ENCODE measurements at regions not wholly inside any gene's neighbourhood (a gene's known extent, or its start where the extent isn't known, plus 50 kb on each side); places are given as distances from the start of the nearest gene placed in this dataset.

GRCh38 chr17:77266891-77267341 is 126.1 kb downstream of the SEC14L1 start:
- no peak overlapping the region for H3K9ac ChIP-seq (ENCODE audit: low read depth, low read length)
- no peaks in the 10 kb centered on the region for H3K9me3 ChIP-seq (replicated peaks; ENCODE audit: low read length)
- no peaks in the 10 kb centered on the region for H3K27me3 ChIP-seq (ENCODE audit: control insufficient read depth, insufficient read depth, low read length)

DNA sequence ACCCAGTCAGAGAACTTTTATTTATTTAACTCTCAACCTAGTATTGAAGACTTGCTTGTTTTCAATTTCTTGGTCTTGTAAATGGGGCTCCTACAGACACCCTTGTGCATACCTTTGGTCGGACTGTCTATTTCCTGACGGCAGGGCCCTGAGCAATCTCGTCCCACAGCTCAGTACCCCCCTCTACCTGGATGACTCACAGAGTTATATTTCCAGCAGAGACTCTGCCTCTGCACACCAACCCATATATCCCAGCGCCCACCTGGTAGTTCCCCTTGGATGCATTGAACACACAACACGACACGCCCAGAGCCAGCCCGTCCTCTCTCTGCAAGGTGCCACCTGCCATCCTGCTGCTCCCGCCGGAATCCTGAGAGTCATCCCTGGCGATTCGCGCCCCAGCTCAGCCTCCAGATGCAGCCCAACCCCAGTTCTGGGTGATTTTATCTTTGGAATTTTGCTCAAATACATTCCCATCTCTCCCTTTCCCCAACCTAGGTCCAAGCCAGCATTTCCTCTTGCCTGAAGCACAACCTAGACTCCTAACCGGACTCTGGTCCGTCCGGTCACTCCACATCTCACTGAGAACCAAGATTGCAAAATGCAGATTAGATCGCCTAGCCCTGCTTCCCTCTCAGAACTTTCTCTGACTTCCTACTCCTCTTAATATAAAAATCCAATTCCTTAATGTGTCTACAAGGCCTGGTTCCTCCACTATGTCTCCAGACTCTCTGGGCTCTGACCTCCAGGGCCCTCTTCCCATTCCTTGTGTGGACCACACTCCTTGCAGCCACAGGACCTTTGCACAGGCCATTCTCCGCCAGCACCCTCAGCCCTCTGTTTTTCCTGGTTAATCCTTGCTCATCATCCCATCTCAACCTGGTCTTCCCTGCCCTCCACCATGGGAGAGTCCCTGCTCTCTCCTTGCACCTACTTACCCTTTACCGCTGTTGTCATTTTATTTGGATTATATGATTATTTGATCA is 129.2 kb downstream of the SEC14L1 start:
- Histone ChIP-seq H3K4me3 (ENCODE audit: low read length) (no peak overlapping the region), H3K4me1 (ENCODE audit: control insufficient read depth, insufficient read depth, low read length) (no peaks in the 10 kb centered on the region), H3K9me3 (replicated peaks; ENCODE audit: low read length) (no peaks in the 10 kb centered on the region), H3K9ac (ENCODE audit: low read depth, low read length) (no peak overlapping the region), H3K27me3 (ENCODE audit: control insufficient read depth, insufficient read depth, low read length) (no peaks in the 10 kb centered on the region), H3K4me2 (ENCODE audit: low read length) (no peak overlapping the region), H3K36me3 (ENCODE audit: insufficient read depth, low read length) (no peaks in the 10 kb centered on the region)

More at GRCh38 chr17:77266891-77267341, 126.1 kb downstream of the SEC14L1 start:
- Histone ChIP-seq H3K4me2 (ENCODE audit: low read length) (no peak overlapping the region), H3K4me1 (ENCODE audit: control insufficient read depth, insufficient read depth, low read length) (no peaks in the 10 kb centered on the region), H3K4me3 (ENCODE audit: low read length) (no peak overlapping the region), H3K36me3 (ENCODE audit: insufficient read depth, low read length) (no peaks in the 10 kb centered on the region)

DNA sequence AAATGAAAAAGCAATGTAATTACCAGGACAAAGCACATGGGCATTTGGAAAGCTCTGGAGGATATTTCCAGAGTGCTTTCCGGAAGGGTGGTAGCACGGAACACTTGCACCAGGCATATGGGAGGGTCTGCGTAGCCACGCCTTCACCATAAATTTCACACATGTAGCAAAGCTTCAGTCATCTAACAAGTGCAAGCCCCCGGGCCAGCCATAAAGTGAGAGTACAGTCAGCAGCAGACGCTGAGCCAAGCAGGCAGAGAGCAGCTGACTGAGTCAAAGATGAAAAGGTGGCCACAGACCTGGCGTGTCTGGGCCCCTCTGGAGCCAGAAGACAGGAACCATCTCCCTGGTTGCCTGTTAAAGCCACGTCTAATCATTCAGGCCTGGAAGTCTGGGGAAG is 130.6 kb downstream of the SEC14L1 start:
- H3K9ac ChIP-seq (ENCODE audit: low read depth, low read length) = no peak overlapping the region
- H3K4me3 ChIP-seq (ENCODE audit: low read length) = no peak overlapping the region
- H3K9me3 ChIP-seq (replicated peaks; ENCODE audit: low read length) = no peaks in the 10 kb centered on the region
- H3K4me1 ChIP-seq (ENCODE audit: control insufficient read depth, insufficient read depth, low read length) = no peaks in the 10 kb centered on the region
- no peaks in the 10 kb centered on the region for H3K27me3 ChIP-seq (ENCODE audit: control insufficient read depth, insufficient read depth, low read length)
- no peak overlapping the region for H3K4me2 ChIP-seq (ENCODE audit: low read length)
- no peaks in the 10 kb centered on the region for H3K36me3 ChIP-seq (ENCODE audit: insufficient read depth, low read length)

- Histone ChIP-seq H3K9ac (ENCODE audit: low read depth, low read length) (no peak overlapping the region), H3K36me3 (ENCODE audit: insufficient read depth, low read length) (no peaks in the 10 kb centered on the region), H3K4me3 (ENCODE audit: low read length) (no peak overlapping the region), H3K4me1 (ENCODE audit: control insufficient read depth, insufficient read depth, low read length) (peaks cover 3% of the 10 kb centered on the region), H3K27me3 (ENCODE audit: control insufficient read depth, insufficient read depth, low read length) (no peaks in the 10 kb centered on the region), H3K4me2 (ENCODE audit: low read length) (no peak overlapping the region), H3K9me3 (replicated peaks; ENCODE audit: low read length) (no peaks in the 10 kb centered on the region)
Measured at GRCh38 chr17:77273397-77274085, 132.8 kb downstream of the SEC14L1 start.

- Histone ChIP-seq H3K4me1 (ENCODE audit: control insufficient read depth, insufficient read depth, low read length) (peaks cover 3% of the 10 kb centered on the region), H3K9me3 (replicated peaks; ENCODE audit: low read length) (no peaks in the 10 kb centered on the region), H3K4me3 (ENCODE audit: low read length) (no peak overlapping the region), H3K36me3 (ENCODE audit: insufficient read depth, low read length) (no peaks in the 10 kb centered on the region), H3K4me2 (ENCODE audit: low read length) (no peak overlapping the region), H3K27me3 (ENCODE audit: control insufficient read depth, insufficient read depth, low read length) (no peaks in the 10 kb centered on the region), H3K9ac (ENCODE audit: low read depth, low read length) (no peak overlapping the region)
Measured at GRCh38 chr17:77274096-77274845, 133.5 kb downstream of the SEC14L1 start.

DNA sequence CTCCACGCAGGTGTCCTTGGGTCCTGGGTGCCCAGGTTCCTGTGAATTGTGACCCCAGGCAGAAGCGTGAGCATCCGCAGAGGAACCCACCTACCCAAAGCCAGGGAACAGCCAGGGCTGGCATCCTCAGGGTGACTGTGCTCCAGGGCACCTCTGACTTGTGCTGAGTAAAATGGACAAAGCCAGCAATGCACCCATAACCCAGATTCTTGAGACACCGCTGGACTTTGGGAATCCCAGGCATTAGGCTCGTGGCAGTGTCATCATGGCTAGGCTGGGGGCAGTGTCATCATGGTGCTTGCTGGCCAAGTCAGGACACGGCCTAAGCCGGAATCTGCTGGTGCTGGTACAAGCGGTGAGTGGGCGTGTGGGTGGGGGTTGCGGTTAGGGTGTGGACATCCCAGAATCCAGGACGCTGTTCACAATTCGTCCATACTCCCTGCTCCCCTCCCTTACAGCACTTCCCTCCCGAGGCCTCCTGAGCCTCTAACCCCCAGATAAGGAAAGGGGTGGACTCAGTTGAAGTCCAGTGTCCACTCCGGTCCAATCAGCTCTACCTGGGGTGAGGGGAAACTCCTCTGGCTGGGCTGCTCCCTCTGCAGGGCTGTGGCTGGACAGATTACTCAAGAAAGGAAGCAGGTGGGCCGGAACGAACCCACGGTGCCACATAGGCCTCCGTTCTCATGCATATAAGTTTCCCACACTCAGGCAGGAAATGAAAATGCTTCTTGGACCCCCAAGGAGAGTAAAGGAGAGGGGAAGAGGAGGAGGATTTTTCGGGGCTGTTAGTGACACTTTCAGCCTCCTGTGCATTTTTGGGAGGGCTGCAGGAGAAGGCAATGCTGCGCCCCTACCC is 138.9 kb downstream of the SEC14L1 start:
- H3K4me3 ChIP-seq (ENCODE audit: low read length) = peak overlapping the region; percentile 70
- H3K9ac ChIP-seq (ENCODE audit: low read depth, low read length) = peak overlapping the region; percentile 71
- peaks cover 39% of the 10 kb centered on the region for H3K4me1 ChIP-seq (ENCODE audit: control insufficient read depth, insufficient read depth, low read length)
- H3K27me3 ChIP-seq (ENCODE audit: control insufficient read depth, insufficient read depth, low read length) = no peaks in the 10 kb centered on the region
- H3K9me3 ChIP-seq (replicated peaks; ENCODE audit: low read length) = no peaks in the 10 kb centered on the region
- peak overlapping the region; percentile 92 for H3K4me2 ChIP-seq (ENCODE audit: low read length)
- no peaks in the 10 kb centered on the region for H3K36me3 ChIP-seq (ENCODE audit: insufficient read depth, low read length)

DNA sequence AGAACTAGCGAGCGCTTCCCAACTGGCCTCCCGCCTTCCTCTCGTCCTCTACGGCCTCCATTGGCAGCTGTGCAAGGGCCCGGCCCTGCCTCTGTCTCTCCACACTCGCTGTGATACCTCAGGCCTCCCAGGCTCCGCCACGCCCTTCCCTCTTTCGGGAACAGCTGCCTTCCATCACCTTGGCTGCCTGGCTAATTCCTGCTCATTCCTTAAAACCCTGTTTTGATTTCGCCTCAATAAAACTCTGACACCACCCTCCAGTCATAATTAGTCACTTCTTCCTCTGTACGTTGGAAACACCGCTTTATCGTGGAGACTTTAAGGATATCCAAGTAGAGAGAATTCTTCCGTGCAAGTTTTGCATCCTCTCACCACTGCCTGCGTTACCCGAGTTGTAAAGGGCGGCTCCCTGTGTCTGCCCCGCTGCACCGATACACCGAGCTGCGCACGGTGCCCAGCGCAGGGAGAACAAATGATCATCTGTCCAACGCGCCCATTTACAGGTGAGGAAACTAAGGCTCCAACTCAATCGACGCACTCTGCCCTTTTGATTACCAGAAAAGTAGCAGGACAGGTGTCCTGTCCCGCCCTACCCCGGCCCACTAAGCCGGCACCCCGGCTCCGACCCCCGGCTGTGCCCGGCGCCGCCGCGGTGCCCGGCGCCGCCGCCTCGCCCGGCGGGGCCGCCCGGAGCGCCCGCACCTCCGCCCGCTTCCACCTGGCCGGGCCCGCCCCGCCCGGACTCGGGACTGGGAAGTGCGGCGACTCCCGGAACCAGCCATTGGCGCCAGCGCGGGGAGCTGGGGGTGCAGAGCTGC is 139.7 kb downstream of the SEC14L1 start:
- Histone ChIP-seq H3K27me3 (ENCODE audit: control insufficient read depth, insufficient read depth, low read length) (no peaks in the 10 kb centered on the region), H3K9ac (ENCODE audit: low read depth, low read length) (peak overlapping the region; percentile 71), H3K9me3 (replicated peaks; ENCODE audit: low read length) (no peaks in the 10 kb centered on the region), H3K4me2 (ENCODE audit: low read length) (peak overlapping the region; percentile 92), H3K4me1 (ENCODE audit: control insufficient read depth, insufficient read depth, low read length) (peaks cover 47% of the 10 kb centered on the region), H3K36me3 (ENCODE audit: insufficient read depth, low read length) (no peaks in the 10 kb centered on the region), H3K4me3 (ENCODE audit: low read length) (peak overlapping the region; percentile 70)

DNA sequence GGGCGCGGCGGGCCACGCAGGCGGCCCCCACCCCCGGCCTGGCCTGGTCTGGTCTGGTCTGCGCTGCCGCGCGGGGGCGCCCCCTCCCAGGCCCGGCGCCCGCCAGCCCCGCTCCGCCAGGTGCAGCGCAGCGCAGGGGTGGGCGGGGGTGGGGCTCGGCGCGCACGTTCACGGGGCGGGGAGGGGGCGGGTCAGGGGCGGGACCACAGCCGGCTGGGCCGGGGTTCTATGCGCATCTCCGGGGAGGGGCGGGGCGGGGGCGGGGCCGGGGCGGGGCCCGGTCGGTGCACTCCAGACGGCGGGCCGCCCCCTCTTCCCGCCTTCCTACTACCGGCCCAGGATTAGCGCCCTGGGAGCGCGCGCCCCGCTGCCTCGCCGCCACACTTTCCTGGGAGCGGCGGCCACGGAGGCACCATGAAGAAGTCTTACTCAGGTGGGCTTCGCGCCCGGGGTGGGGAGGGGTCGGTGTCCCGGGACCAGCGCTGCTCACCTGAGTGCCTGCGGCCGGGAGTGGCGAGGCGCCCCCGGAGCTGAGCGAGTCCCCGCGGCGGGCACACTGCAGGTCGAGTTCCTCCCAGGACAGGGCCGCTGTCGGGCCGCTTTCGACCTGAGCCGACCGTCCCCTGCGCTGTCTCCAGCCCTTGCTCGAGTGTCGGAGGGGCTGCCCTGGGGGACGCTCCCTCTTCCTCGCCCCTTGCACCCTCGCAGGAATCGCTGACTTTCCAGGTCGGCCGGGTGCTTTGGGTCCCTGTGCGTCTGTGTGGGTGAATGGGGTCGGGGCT is 140.5 kb downstream of the SEC14L1 start:
- Histone ChIP-seq H3K9ac (ENCODE audit: low read depth, low read length) (peak overlapping the region; percentile 71), H3K36me3 (ENCODE audit: insufficient read depth, low read length) (no peaks in the 10 kb centered on the region), H3K9me3 (replicated peaks; ENCODE audit: low read length) (no peaks in the 10 kb centered on the region), H3K4me2 (ENCODE audit: low read length) (peak overlapping the region; percentile 92), H3K4me1 (ENCODE audit: control insufficient read depth, insufficient read depth, low read length) (peaks cover 55% of the 10 kb centered on the region), H3K4me3 (ENCODE audit: low read length) (peak overlapping the region; percentile 72), H3K27me3 (ENCODE audit: control insufficient read depth, insufficient read depth, low read length) (no peaks in the 10 kb centered on the region)

DNA sequence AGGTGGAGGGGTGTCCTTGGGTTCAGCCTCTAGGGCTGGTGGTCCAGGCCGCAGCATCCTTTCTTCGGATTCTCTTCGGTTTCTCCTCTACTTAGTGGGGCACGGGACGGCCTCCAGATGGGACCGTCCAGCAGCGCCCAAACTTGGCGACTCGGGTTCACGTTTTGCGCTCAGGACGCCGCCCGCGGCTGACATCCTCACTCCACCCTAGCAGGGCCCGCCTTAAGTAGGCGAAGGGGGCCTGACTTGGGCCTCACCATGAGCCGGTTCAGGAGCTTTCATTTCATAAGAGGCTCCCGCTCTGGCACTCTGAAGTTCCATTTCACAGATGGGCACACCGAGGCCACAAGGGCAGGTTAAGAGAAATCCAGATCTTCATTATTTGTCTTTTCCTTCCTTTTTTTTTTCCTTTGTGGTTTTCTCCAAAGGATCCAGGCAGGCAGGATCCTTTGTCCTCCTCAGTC is 141.2 kb downstream of the SEC14L1 start:
- Histone ChIP-seq H3K4me1 (ENCODE audit: control insufficient read depth, insufficient read depth, low read length) (peaks cover 61% of the 10 kb centered on the region), H3K27me3 (ENCODE audit: control insufficient read depth, insufficient read depth, low read length) (no peaks in the 10 kb centered on the region), H3K9ac (ENCODE audit: low read depth, low read length) (no peak overlapping the region)

More for the DNA sequence above, 141.2 kb downstream of the SEC14L1 start:
- Histone ChIP-seq H3K4me2 (ENCODE audit: low read length) (peak overlapping the region; percentile 89), H3K36me3 (ENCODE audit: insufficient read depth, low read length) (no peaks in the 10 kb centered on the region), H3K9me3 (replicated peaks; ENCODE audit: low read length) (no peaks in the 10 kb centered on the region), H3K4me3 (ENCODE audit: low read length) (peak overlapping the region; percentile 72)
